ENCODE measurements at regions not wholly inside any gene's neighbourhood (a gene's known extent, or its start where the extent isn't known, plus 50 kb on each side); places are given as distances from the start of the nearest gene placed in this dataset.

DNA sequence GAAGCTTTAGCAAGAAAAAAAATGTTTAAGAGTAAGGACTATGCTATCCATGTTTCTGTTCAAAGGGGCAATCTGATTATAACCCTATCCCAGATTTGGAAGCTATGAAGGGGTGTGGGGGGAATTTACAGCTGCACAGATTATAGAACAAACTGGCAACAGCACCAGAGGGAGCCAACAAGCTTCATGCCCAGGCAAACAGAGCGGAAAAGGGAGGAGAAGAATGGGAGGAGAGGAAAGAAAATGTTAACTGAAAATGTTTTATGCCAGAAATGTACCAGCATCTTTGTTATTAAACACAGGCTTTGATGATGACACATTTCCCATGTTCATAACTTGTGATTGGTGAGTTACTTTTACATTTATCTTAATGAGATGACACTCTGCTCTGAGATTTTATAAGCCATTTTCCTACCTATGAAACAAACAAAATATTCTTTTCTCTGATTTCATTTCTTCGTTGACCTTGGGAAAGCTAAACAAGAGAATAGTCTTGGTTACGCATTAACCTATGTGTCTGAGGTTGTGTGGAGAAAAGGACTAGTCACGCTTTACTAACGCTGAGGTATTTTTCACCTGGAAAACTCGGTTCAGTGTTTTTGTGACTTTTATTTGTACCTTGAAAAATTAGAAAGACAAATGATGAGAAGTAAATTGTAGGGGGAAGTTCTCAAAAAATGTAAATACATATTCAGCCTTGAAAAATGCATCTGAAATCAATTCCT, 235.8 kb upstream of the MIR17HG start:
- TF ChIP-seq, protein P1, sequence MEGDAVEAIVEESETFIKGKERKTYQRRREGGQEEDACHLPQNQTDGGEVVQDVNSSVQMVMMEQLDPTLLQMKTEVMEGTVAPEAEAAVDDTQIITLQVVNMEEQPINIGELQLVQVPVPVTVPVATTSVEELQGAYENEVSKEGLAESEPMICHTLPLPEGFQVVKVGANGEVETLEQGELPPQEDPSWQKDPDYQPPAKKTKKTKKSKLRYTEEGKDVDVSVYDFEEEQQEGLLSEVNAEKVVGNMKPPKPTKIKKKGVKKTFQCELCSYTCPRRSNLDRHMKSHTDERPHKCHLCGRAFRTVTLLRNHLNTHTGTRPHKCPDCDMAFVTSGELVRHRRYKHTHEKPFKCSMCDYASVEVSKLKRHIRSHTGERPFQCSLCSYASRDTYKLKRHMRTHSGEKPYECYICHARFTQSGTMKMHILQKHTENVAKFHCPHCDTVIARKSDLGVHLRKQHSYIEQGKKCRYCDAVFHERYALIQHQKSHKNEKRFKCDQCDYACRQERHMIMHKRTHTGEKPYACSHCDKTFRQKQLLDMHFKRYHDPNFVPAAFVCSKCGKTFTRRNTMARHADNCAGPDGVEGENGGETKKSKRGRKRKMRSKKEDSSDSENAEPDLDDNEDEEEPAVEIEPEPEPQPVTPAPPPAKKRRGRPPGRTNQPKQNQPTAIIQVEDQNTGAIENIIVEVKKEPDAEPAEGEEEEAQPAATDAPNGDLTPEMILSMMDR (IDR thresholded peaks at IDR 0.05) = no peak
- Histone ChIP-seq H3K9me3 (no peaks in the 10 kb centered on the region), H3K4me1 (ENCODE audit: low read depth) (no peaks in the 10 kb centered on the region), H3K4me3 (no peak overlapping the region), H3K36me3 (ENCODE audit: low read depth) (no peaks in the 10 kb centered on the region)
- DNase-seq = no peak
- intact Hi-C loops (cut with DNase I, micrococcal nuclease) = no loop called here
- ATAC-seq = no peak

DNA sequence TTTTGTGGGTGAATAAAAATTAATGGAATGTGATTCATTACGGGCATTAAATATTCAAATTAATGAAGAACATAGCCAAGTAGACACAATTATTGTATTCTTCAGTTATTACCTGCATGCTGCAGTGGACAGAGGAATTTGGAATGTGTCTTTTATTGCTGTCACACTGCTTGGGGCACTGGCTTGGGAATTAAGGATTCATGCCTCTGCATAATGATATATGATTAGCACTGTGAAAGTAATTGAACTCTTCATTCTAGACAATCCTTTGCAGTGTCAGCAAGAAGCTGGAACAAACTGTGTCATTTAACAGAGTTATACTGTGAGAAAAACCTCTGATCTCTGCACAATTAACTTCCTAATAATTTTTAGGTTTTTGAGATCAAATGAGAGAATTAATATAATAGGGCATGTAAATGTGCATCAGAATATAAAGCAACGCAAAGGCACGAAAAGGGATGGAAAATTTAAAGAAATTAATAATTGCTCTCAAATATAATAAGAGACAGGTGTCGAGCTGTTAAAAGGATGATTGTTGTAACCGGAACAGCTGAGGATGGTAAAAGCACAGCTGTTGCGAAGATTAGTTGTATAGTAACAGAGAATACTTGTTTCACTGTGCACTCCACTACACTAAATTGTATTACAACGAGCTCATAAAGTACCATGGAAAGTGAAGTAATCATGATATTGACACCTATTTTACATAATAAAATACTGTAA, 235.1 kb upstream of the MIR17HG start:
- TF ChIP-seq, protein P1 (IDR thresholded peaks at IDR 0.05) = no peak
- DNase-seq (no peak), ATAC-seq (no peak)
- Histone ChIP-seq H3K9me3 (no peaks in the 10 kb centered on the region), H3K4me1 (ENCODE audit: low read depth) (no peaks in the 10 kb centered on the region), H3K4me3 (no peak overlapping the region), H3K36me3 (ENCODE audit: low read depth) (no peaks in the 10 kb centered on the region)
- intact Hi-C loops (cut with DNase I, micrococcal nuclease) = no loop called here

DNA sequence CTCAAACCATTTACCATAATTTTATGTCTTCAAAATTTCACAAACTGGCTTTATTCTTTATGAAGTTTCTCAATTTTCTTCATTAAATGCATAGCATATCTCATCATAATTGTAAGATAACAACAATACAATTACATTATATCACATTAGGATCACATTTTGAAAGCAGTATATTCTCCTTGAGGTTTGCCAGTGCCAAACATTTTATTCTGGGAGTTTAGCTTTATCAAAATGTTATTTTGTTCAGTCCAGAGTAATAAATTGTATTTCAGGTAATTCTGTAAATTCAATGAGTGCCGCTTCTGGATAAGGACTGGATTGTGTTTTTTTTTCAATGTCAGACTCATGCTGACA, 234.6 kb upstream of the MIR17HG start:
- no peaks in the 10 kb centered on the region for H3K9me3 ChIP-seq
- TF ChIP-seq, protein P1 (IDR thresholded peaks at IDR 0.05) = no peak
- intact Hi-C loops (cut with DNase I, micrococcal nuclease) = no loop called here
- no peaks in the 10 kb centered on the region for H3K4me1 ChIP-seq (ENCODE audit: low read depth)
- H3K4me3 ChIP-seq = no peak overlapping the region
- H3K36me3 ChIP-seq (ENCODE audit: low read depth) = no peaks in the 10 kb centered on the region
- DNase-seq (no peak), ATAC-seq (no peak)

DNA sequence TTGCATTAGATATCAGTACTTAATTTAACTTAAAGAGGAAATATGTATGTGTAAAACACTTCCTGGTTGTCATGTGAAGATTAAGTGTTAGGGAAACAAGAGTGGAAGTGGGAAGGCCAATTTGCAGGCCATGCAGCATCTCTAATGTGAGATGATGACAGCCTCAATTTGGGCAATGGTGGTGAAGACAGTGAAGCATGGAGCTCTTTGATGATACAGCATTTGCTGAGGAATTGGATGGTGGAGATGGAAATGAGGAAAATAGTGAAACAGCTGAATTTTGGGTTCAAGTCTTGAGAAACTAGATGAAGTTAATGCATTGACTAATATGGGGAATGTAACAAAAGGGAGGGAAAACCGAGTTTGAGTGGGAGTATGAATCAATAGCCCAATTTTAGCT, 231.7 kb upstream of the MIR17HG start:
- TF ChIP-seq, protein P1 (IDR thresholded peaks at IDR 0.05) = no peak
- no peak for ATAC-seq
- no peak for DNase-seq
- no peaks in the 10 kb centered on the region for H3K9me3 ChIP-seq
- H3K36me3 ChIP-seq (ENCODE audit: low read depth) = no peaks in the 10 kb centered on the region
- H3K4me1 ChIP-seq (ENCODE audit: low read depth) = no peaks in the 10 kb centered on the region
- no peak overlapping the region for H3K4me3 ChIP-seq
- intact Hi-C loops (cut with DNase I, micrococcal nuclease) = no loop called here

DNA sequence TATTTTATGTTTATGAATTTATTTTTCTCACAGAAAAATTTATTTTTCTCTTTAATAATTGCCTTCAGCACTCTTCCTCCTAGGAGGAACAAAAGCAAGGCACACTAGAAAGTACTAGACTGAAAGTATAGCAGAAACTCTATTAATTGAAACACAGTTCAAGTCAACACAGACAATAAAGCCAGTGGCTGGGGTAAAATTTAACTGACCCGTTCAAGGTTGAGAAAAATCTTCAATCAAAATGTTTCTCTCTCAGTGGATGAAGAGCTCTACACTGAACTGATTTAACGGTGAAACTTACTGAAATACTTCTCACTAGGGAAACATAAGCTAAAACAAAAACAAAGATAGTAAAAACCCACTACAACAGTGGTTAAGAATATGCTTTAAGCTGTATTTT, 230.1 kb upstream of the MIR17HG start:
- TF ChIP-seq, protein P1 (IDR thresholded peaks at IDR 0.05) = no peak
- DNase-seq (no peak), ATAC-seq (no peak)
- Histone ChIP-seq H3K36me3 (ENCODE audit: low read depth) (no peaks in the 10 kb centered on the region), H3K4me3 (no peak overlapping the region), H3K9me3 (no peaks in the 10 kb centered on the region), H3K4me1 (ENCODE audit: low read depth) (no peaks in the 10 kb centered on the region)
- intact Hi-C loops (cut with DNase I, micrococcal nuclease) = no loop called here
